HG03025 (cell line): ENCODE measurements at regions not wholly inside any gene's neighbourhood (a gene's known extent, or its start where the extent isn't known, plus 50 kb on each side); places are given as distances from the start of the nearest gene placed in this dataset.
A peak's percentile ranks its signal among the peaks of the same experiment; 100 is the strongest.
"Not testable (repeated sequence)": the region's sequence is repeated elsewhere in the genome, so short reads cannot be mapped to it uniquely, and the experiment has no call there.

Source experiments
- ATAC-seq: cut with Tn5 transposase; IDR thresholded peaks from one replicate; pipeline ENCODE4 v1.9.1; 2021; ENCODE audit warnings: mild to moderate bottlenecking, moderate library complexity; ENCODE audit not compliant: unreplicated experiment, low FRiP score

- no peak for ATAC-seq
Observed at GRCh38 chr1:170789063-170789462, 125.1 kb downstream of the PRRX1 start.

- ATAC-seq = no peak
Observed at GRCh38 chr1:170790175-170790574, 126.2 kb downstream of the PRRX1 start.

GRCh38 chr1:170790651-170791071 lies 126.7 kb downstream of the PRRX1 start:
- ATAC-seq = no peak

- ATAC-seq = no peak
Observed at GRCh38 chr1:170791941-170792340, 128.0 kb downstream of the PRRX1 start.

DNA sequence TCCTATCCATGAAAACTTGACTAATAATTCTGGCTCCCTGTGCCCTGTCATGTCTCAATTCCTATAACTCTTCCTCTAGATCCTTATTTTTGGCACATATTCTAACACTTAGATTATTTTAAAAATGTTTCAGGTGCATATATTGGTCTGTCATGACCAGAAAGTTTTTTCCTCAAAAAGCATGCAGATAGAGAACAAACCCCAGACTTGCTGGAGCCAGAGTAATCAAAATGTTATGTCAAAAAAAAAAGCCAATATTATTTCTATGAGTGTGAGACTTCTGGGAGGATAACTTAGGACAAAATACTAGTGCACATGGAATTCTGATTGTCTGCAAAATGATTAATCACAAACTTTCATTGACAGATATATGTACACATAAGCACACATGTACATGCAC lies 135.1 kb upstream of the MROH9 start:
- no peak for ATAC-seq

DNA sequence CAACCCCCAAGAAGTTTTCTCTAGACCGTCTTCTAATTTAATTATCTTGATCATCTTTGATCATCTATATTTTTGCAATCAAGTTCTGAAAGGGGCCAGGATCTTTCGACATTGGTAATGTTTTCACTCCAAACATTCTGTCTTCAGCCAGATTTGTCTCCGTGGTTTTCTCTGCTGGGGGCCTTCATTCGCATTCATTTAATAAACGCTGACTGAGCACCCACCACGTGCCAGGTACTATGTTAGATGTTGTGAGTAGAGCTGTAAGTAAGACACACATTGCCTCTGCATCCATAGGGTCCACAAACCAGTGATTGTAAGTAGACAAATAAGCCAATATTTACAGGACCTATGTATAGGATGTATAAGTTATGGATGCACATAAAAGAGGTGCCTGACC lies 134.5 kb upstream of the MROH9 start:
- ATAC-seq = no peak

GRCh38 chr1:170803711-170804110 lies 131.6 kb upstream of the MROH9 start:
- ATAC-seq = no peak

DNA sequence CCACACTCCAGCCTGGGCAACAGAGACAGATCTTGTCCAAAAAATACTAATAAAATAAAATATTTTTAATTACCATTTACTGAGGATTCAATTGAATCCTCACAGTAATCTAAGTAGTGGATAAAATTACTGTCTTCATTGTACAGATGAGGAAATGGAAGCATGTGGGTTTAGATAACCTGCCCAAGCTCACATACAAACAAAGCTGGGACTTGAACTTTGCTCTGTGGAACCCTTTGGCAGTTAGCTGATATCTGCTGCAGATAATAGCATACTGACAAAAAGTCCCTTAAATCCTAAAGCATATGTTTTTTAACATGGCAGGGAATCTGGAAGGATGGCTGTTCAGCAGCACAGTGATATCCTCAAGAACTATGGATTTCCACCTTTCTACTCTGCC lies 130.9 kb upstream of the MROH9 start:
- ATAC-seq = no peak

DNA sequence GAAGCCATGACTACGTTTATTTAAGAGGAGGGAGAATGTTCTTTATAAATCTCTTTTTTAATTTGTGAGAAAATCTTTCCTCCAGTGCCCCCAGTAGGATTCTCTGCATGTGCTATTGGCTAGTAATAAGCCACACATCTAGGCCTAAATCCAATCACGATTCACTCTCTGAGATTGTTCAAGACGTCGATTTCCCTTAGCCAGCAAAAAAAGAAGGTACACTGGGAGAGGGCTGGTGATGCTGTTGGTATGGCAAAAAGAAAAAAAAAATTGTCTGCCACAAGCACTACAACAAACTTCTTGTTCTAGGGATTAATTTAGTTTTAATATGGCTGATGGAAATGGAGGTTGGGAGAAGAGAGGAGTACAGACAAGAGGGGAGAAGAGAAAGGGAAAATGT lies 130.5 kb upstream of the MROH9 start:
- no peak for ATAC-seq

DNA sequence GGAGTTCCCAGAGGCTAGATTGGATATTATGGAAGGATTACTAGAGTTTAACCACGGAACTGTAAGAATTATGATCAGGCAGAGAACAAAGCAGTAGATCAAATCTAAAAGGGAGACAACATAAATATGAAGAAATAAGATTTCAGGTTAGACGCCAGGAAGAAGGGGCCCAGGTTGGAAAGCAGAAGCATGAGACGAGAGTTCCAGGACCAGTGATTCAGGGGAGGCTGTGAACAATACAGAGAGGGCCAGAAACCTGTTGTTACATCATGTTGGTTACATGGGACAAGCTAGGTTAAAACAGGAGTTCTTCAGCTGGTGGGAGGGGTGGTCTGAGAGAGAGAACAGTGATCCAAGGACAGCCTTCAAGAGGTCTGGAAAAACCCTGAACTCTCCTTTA lies 128.4 kb upstream of the MROH9 start:
- no peak for ATAC-seq

- ATAC-seq = no peak
Observed at GRCh38 chr1:170807432-170807831, 127.9 kb upstream of the MROH9 start.

DNA sequence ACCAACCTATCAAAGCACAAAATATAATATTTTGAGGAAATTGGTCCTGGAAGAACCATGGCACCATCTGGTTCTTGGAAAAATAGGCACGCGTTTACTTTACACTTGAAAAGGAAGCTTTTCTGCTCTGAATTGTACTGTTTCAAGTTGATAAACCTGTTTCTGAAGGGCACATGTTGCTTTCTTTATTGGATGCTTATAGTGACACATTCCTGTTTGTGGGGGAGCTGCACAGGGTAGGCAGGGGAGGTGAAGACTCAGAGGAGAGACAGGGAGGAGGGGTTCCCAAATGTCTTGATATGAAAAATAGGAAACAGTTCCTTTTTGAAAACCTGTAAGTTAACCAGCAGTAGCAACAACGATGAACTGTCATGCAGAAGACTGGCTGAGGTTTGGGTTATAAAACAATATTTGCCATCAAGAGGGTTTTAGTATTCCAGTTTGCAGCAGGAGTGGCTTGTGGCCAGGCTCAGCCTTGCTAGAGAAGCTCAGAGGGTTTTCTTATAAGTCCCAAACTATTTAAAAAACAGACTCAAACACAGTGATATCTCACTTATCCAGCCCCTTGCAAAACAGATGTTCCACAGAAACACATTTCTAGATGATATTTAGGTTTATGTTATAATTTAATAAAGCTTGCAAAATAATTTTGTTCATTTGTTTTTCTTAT lies 127.0 kb upstream of the MROH9 start:
- ATAC-seq = no peak

GRCh38 chr1:170811013-170811412 lies 124.3 kb upstream of the MROH9 start:
- not testable (repeated sequence) for ATAC-seq

- ATAC-seq = no peak
Observed at GRCh38 chr1:170819781-170820180, 115.6 kb upstream of the MROH9 start.

DNA sequence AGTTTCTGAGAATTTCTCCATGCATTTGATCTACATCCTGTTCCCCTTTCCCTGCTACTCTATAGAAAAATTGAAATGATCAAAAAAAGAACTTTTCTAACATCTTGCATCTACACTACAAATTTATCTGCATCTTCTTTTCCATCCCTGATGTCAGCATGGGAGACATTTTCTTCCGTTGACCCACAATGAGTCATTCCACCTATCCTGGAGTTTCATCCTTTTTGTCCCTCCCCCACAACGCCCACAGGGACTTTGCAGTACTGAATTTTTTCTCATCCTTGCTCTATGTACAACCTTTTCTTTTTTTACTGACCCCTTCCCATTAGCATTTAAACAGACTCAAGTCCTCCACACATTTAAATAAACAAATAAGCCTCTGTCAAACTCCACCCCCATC lies 112.2 kb upstream of the MROH9 start:
- no peak for ATAC-seq

- ATAC-seq = no peak
Observed at GRCh38 chr1:170831276-170831675, 104.1 kb upstream of the MROH9 start.

DNA sequence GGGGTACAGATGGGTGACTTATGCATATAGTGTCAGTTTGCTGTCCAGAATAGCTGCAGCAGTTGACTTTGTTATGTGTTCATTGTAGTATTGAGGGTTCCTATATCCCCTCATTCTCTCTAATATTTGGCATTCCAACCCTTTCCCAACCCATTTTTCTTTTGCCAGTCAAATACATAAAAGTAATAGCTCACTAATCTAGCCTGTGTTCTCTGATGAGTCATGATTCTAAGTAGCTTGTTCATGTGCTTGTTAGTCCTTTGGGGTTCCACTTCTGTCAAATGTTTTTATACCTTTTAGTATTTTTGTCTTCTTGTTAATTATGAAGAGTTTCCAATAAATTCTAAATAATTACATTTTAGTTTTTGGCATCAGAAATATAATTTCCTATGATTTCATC lies 99.2 kb upstream of the MROH9 start:
- no peak for ATAC-seq

DNA sequence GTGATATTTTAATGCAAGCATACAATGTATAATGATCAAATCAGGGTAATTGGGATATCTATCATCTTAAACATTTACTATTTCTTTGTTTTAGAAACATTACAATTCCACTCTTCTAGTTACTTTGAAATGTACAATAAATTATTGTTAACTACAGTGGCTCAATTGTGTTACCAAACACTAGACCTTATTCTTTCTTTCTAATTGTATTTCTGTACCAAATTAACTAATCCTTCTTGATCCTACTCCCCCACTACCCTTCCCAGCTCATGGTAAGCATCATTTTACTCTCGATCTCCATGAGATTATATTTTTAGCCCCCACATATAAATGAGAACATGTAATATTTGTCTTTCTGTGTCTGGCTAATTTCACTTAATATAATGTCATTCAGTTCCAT lies 95.0 kb upstream of the MROH9 start:
- ATAC-seq = no peak

DNA sequence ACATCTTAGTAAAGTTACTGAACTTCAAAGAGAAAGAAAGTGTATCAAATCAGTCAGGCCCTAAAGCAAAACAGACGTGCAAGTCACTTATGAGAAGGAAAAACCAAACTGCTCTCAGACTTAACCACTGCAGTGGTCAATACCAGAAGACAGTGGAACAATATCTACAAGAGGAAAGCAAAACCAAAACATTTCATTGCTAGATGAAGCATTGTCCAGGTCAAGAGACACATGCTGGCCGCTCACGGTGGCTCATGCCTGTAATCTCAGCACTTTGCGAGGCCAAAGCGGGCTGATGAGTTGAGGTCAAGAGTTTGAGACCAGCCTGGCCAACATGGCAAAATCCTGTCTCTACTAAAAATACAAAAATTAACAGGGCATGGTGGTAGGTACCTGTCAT lies 82.0 kb upstream of the MROH9 start:
- ATAC-seq = peak; percentile 80

- ATAC-seq = no peak
Observed at GRCh38 chr1:170853867-170854266, 81.5 kb upstream of the MROH9 start.

GRCh38 chr1:170854677-170855076 lies 80.7 kb upstream of the MROH9 start:
- no peak for ATAC-seq

- no peak for ATAC-seq
Observed at GRCh38 chr1:170856455-170856854, 78.9 kb upstream of the MROH9 start.

DNA sequence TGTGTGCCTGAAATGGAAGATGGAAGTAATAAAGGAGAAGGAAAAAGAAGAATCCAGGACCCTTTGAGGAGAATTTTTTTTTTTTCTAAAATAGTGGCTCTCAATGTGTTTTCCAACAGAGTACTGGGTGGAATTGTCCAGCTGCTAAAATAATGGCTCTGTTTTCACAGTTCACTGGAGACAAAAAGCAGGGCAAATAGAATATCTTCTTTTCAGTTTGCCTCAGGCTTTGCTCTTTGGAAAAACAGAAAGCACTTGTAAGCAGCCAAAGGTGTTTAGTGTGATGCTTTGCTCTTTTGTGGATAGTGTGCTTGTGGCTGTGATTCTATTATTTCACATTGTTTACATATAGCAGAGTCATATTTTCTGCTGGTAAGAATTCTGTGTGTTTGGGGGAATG lies 77.4 kb upstream of the MROH9 start:
- no peak for ATAC-seq
